NCI-H146 (cell line): ENCODE measurements at regions not wholly inside any gene's neighbourhood (a gene's known extent, or its start where the extent isn't known, plus 50 kb on each side); places are given as distances from the start of the nearest gene placed in this dataset.
"Not testable (repeated sequence)": the region's sequence is repeated elsewhere in the genome, so short reads cannot be mapped to it uniquely, and the experiment has no call there.

Experiments
- DNase-seq: peaks from one replicate; lab custom pipeline; 2025; lab: John Stamatoyannopoulos, UW

- DNase-seq, result no peak
Measured at GRCh38 chr12:13350381-13350780, 153.9 kb downstream of the EMP1 start.

- DNase-seq, result no peak
Measured at GRCh38 chr12:13348464-13348863, 151.9 kb downstream of the EMP1 start.

- DNase-seq, result no peak
Measured at GRCh38 chr12:13347241-13348043, 150.9 kb downstream of the EMP1 start.

GRCh38 chr12:13345722-13346121 lies 149.2 kb downstream of the EMP1 start:
- DNase-seq, result no peak

GRCh38 chr12:13343375-13343774 lies 146.8 kb downstream of the EMP1 start:
- DNase-seq, result no peak

- DNase-seq, result no peak
Measured at GRCh38 chr12:13342971-13343370, 146.4 kb downstream of the EMP1 start.

GRCh38 chr12:13340149-13340548 lies 143.6 kb downstream of the EMP1 start:
- no peak for DNase-seq

GRCh38 chr12:13339538-13339937 lies 143.0 kb downstream of the EMP1 start:
- no peak for DNase-seq

- DNase-seq, result no peak
Measured at GRCh38 chr12:13339091-13339490, 142.6 kb downstream of the EMP1 start.

- no peak for DNase-seq
Measured at GRCh38 chr12:13337791-13338190, 141.3 kb downstream of the EMP1 start.

- DNase-seq, result no peak
Measured at GRCh38 chr12:13336216-13336615, 139.7 kb downstream of the EMP1 start.

- no peak for DNase-seq
Measured at GRCh38 chr12:13328535-13328934, 132.0 kb downstream of the EMP1 start.

- DNase-seq, result no peak
Measured at GRCh38 chr12:13326076-13326475, 129.6 kb downstream of the EMP1 start.

- DNase-seq, result not testable (repeated sequence)
Measured at GRCh38 chr12:13325037-13325436, 128.5 kb downstream of the EMP1 start.

GRCh38 chr12:13318231-13319015 lies 121.9 kb downstream of the EMP1 start:
- no peak for DNase-seq

GRCh38 chr12:13316587-13317246 lies 120.2 kb downstream of the EMP1 start:
- DNase-seq, result no peak

- no peak for DNase-seq
Measured at GRCh38 chr12:13313886-13314285, 117.4 kb downstream of the EMP1 start.

- DNase-seq, result no peak
Measured at GRCh38 chr12:13311551-13311950, 115.0 kb downstream of the EMP1 start.

- DNase-seq, result no peak
Measured at GRCh38 chr12:13307143-13307816, 110.8 kb downstream of the EMP1 start.

GRCh38 chr12:13304924-13305323 lies 108.4 kb downstream of the EMP1 start:
- DNase-seq, result no peak

- DNase-seq, result no peak
Measured at GRCh38 chr12:13299457-13299856, 102.9 kb downstream of the EMP1 start.

- DNase-seq, result no peak
Measured at GRCh38 chr12:13293096-13293495, 96.6 kb downstream of the EMP1 start.
